Medulla oblongata (tissue), 1 donor: ENCODE measurements at regions not wholly inside any gene's neighbourhood (a gene's known extent, or its start where the extent isn't known, plus 50 kb on each side); places are given as distances from the start of the nearest gene placed in this dataset.

Experiments
- DNase-seq: peaks from one replicate; pipeline ENCODE4 v3.0.0-alpha.2; 2015; ENCODE audit errors: extremely low spot score

- no peak for DNase-seq
Measured at GRCh38 chr2:185891403-185891802, 152.8 kb downstream of the FSIP2 start.

GRCh38 chr2:185891804-185892411 lies 153.3 kb downstream of the FSIP2 start:
- no peak for DNase-seq

- no peak for DNase-seq
Measured at GRCh38 chr2:185892484-185892883, 153.9 kb downstream of the FSIP2 start.

- no peak for DNase-seq
Measured at GRCh38 chr2:185894223-185894622, 155.6 kb downstream of the FSIP2 start.

- peak; percentile 14 for DNase-seq
Measured at GRCh38 chr2:185895828-185896693, 157.5 kb downstream of the FSIP2 start.

- DNase-seq = no peak
Measured at GRCh38 chr2:185899366-185899765, 160.8 kb downstream of the FSIP2 start.

GRCh38 chr2:185919155-185919554 lies 180.6 kb downstream of the FSIP2 start:
- DNase-seq = no peak

- no peak for DNase-seq
Measured at GRCh38 chr2:185921048-185921756, 182.6 kb downstream of the FSIP2 start.

- no peak for DNase-seq
Measured at GRCh38 chr2:185934232-185934631, 195.6 kb downstream of the FSIP2 start.

- DNase-seq = no peak
Measured at GRCh38 chr2:185939858-185940257, 201.3 kb downstream of the FSIP2 start.

GRCh38 chr2:185942855-185943254 lies 204.3 kb downstream of the FSIP2 start:
- no peak for DNase-seq

- no peak for DNase-seq
Measured at GRCh38 chr2:185947722-185948121, 209.1 kb downstream of the FSIP2 start.

GRCh38 chr2:185952100-185952499 lies 213.5 kb downstream of the FSIP2 start:
- DNase-seq = no peak

- DNase-seq = no peak
Measured at GRCh38 chr2:185954389-185954788, 215.8 kb downstream of the FSIP2 start.

GRCh38 chr2:185955050-185955449 lies 216.4 kb downstream of the FSIP2 start:
- no peak for DNase-seq

- DNase-seq = no peak
Measured at GRCh38 chr2:185967335-185967734, 228.7 kb downstream of the FSIP2 start.

- DNase-seq = no peak
Measured at GRCh38 chr2:185970148-185970852, 231.7 kb downstream of the FSIP2 start.

GRCh38 chr2:185978634-185979407 lies 240.2 kb downstream of the FSIP2 start:
- no peak for DNase-seq

- DNase-seq = no peak
Measured at GRCh38 chr2:185979546-185980071, 241.0 kb downstream of the FSIP2 start.

- DNase-seq = no peak
Measured at GRCh38 chr2:185980944-185981343, 242.3 kb downstream of the FSIP2 start.

GRCh38 chr2:185984670-185985069 lies 246.1 kb downstream of the FSIP2 start:
- no peak for DNase-seq
